ENCODE measurements at regions not wholly inside any gene's neighbourhood (a gene's known extent, or its start where the extent isn't known, plus 50 kb on each side); places are given as distances from the start of the nearest gene placed in this dataset.
A peak's percentile ranks its signal among the peaks of the same experiment; 100 is the strongest.
"Not testable (repeated sequence)": the region's sequence is repeated elsewhere in the genome, so short reads cannot be mapped to it uniquely, and the experiment has no call there.

GRCh38 chr11:7143908-7144307 is 55.1 kb downstream of the RBMXL2 start:
- Histone ChIP-seq H3K27me3 (ENCODE audit: control insufficient read depth in 1 of 2, insufficient read depth in 2 of 2, low read length in 2 of 2) (no peaks in the 10 kb centered on the region), H3K4me3 (ENCODE audit: low read length) (no peak overlapping the region), H3K4me1 (ENCODE audit: insufficient read depth, low read length) (no peaks in the 10 kb centered on the region), H3K9me3 (ENCODE audit: control insufficient read depth in 1 of 2, insufficient read depth in 1 of 2, low read length in 2 of 2) (no peaks in the 10 kb centered on the region), H3K27ac (ENCODE audit: low read depth in 1 of 2, low read length in 2 of 2) (no peak overlapping the region), H3K36me3 (ENCODE audit: insufficient read depth, low read length) (no peaks in the 10 kb centered on the region)
- Mint-ChIP-seq H3K27ac (no peak overlapping the region), H3K27me3 (peaks cover 20% of the 10 kb centered on the region), H3K36me3 (ENCODE audit: low read depth) (no peaks in the 10 kb centered on the region), H3K4me3 (no peak overlapping the region), H3K4me1 (ENCODE audit: low read depth) (no peaks in the 10 kb centered on the region), H3K9me3 (peaks cover 7% of the 10 kb centered on the region)
- intact Hi-C loops (cut with DNase I, micrococcal nuclease) = no loop called here
- no peak for ATAC-seq (ENCODE audit: poor library complexity)
- TF ChIP-seq CTCF (IDR thresholded peaks at IDR 0.05) = no peak
- ChIA-PET POLR2A (no interaction called here), CTCF (no interaction called here)
- DNase-seq = peak in 2 of 14 experiments; percentile 11 to 12

- intact Hi-C loops (cut with DNase I, micrococcal nuclease); H3K27me3 ChIP-seq (ENCODE audit: control insufficient read depth in 1 of 2, insufficient read depth in 2 of 2, low read length in 2 of 2); H3K36me3 Mint-ChIP-seq (ENCODE audit: low read depth); ATAC-seq (ENCODE audit: poor library complexity); H3K27me3 Mint-ChIP-seq; H3K4me3 ChIP-seq (ENCODE audit: low read length); H3K27ac ChIP-seq (ENCODE audit: low read depth in 1 of 2, low read length in 2 of 2); H3K27ac Mint-ChIP-seq; DNase-seq; H3K4me1 Mint-ChIP-seq (ENCODE audit: low read depth); H3K4me3 Mint-ChIP-seq; H3K9me3 ChIP-seq (ENCODE audit: control insufficient read depth in 1 of 2, insufficient read depth in 1 of 2, low read length in 2 of 2); POLR2A ChIA-PET; CTCF ChIA-PET; H3K36me3 ChIP-seq (ENCODE audit: insufficient read depth, low read length); H3K9me3 Mint-ChIP-seq; H3K4me1 ChIP-seq (ENCODE audit: insufficient read depth, low read length): not testable (repeated sequence)
Observed at GRCh38 chr11:7150104-7150503, 61.3 kb downstream of the RBMXL2 start.

GRCh38 chr11:7154881-7155361 is 66.1 kb downstream of the RBMXL2 start:
- Histone ChIP-seq H3K9me3 (ENCODE audit: control insufficient read depth in 1 of 2, insufficient read depth in 1 of 2, low read length in 2 of 2) (no peaks in the 10 kb centered on the region), H3K27me3 (ENCODE audit: control insufficient read depth in 1 of 2, insufficient read depth in 2 of 2, low read length in 2 of 2) (no peaks in the 10 kb centered on the region), H3K27ac (ENCODE audit: low read depth in 1 of 2, low read length in 2 of 2) (no peak overlapping the region), H3K4me1 (ENCODE audit: insufficient read depth, low read length) (no peaks in the 10 kb centered on the region), H3K36me3 (ENCODE audit: insufficient read depth, low read length) (no peaks in the 10 kb centered on the region), H3K4me3 (ENCODE audit: low read length) (no peak overlapping the region)
- no peak for TF ChIP-seq CTCF (IDR thresholded peaks at IDR 0.05)
- no peak overlapping the region for H3K4me3 Mint-ChIP-seq
- no peaks in the 10 kb centered on the region for H3K9me3 Mint-ChIP-seq
- H3K4me1 Mint-ChIP-seq (ENCODE audit: low read depth) = no peaks in the 10 kb centered on the region
- no peak overlapping the region for H3K27ac Mint-ChIP-seq
- no peaks in the 10 kb centered on the region for H3K36me3 Mint-ChIP-seq (ENCODE audit: low read depth)
- no peak for DNase-seq
- intact Hi-C loops (cut with DNase I, micrococcal nuclease) = no loop called here
- POLR2A ChIA-PET = no interaction called here
- CTCF ChIA-PET = interaction anchor here (0.6 kb wide), 1 partner anchor 540 kb away, joined by 4 read pairs; no protein-coding TSS in a partner anchor
- H3K27me3 Mint-ChIP-seq = peaks cover 5% of the 10 kb centered on the region
- ATAC-seq (ENCODE audit: poor library complexity) = no peak

- POLR2A ChIA-PET = no interaction called here
- Histone ChIP-seq H3K27ac (ENCODE audit: low read depth in 1 of 2, low read length in 2 of 2) (no peak overlapping the region), H3K4me1 (ENCODE audit: insufficient read depth, low read length) (no peaks in the 10 kb centered on the region), H3K36me3 (ENCODE audit: insufficient read depth, low read length) (no peaks in the 10 kb centered on the region), H3K27me3 (ENCODE audit: control insufficient read depth in 1 of 2, insufficient read depth in 2 of 2, low read length in 2 of 2) (no peaks in the 10 kb centered on the region), H3K9me3 (ENCODE audit: control insufficient read depth in 1 of 2, insufficient read depth in 1 of 2, low read length in 2 of 2) (no peaks in the 10 kb centered on the region), H3K4me3 (ENCODE audit: low read length) (no peak overlapping the region)
- Mint-ChIP-seq H3K4me3 (no peak overlapping the region), H3K27ac (no peak overlapping the region), H3K9me3 (no peaks in the 10 kb centered on the region), H3K36me3 (ENCODE audit: low read depth) (no peaks in the 10 kb centered on the region), H3K27me3 (peaks cover 5% of the 10 kb centered on the region), H3K4me1 (ENCODE audit: low read depth) (no peaks in the 10 kb centered on the region)
- no peak for TF ChIP-seq CTCF (IDR thresholded peaks at IDR 0.05)
- CTCF ChIA-PET = no interaction called here
- DNase-seq (no peak), ATAC-seq (ENCODE audit: poor library complexity) (no peak)
- intact Hi-C loops (cut with DNase I, micrococcal nuclease) = no loop called here
Observed at GRCh38 chr11:7160814-7161489, 72.2 kb downstream of the RBMXL2 start.

Data from CD4-positive, alpha-beta T cell (primary cell).